Cardiac fibroblast (primary cell): ENCODE measurements at regions not wholly inside any gene's neighbourhood (a gene's known extent, or its start where the extent isn't known, plus 50 kb on each side); places are given as distances from the start of the nearest gene placed in this dataset.
A peak's percentile ranks its signal among the peaks of the same experiment; 100 is the strongest.
"Not testable (repeated sequence)": the region's sequence is repeated elsewhere in the genome, so short reads cannot be mapped to it uniquely, and the experiment has no call there.

ENCODE experiments used
- DNase-seq, 2 donors: peaks; one replicate each; pipeline versions ENCODE4 v3.0.0 to v3.0.0-alpha.2; 2010; ENCODE audit warnings: low read depth in 2 of 2
- H3K4me3 ChIP-seq, 2 donors: replicated peaks in 1 of 2; 1 replicate in 1 of 2; 2 replicates in 1 of 2; pipeline ENCODE4 v1.5.1; 2011; ENCODE audit warnings: low read depth in 2 of 2, low read length in 2 of 2, mild to moderate bottlenecking in 2 of 2, moderate library complexity in 1 of 2
- CTCF ChIP-seq: IDR thresholded peaks from one replicate; pipeline ENCODE4 v1.5.1; 2011; ENCODE audit warnings: low read depth, mild to moderate bottlenecking, low read length, inconsistent platforms

DNA sequence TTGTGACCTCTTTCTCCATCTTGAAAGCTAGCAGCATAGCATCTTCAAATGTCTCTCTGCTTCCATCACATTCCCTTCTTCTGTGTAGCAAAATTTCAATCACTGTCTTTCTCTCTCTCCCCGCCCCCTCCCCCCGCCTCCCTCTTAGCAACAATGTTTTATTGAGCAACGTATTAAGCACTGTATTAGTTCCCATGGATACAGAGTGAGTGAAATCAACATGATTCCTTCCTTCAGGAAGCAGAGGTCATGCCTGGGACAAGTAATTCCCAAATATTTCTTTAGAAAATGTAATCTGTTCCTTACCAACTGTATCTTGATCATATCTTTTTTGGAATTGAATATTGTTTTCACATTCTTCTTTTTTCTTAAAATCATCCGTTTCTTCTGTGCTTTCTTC is 373.7 kb upstream of the NECTIN3 start:
- TF ChIP-seq CTCF: no peak
- H3K4me3 ChIP-seq: no peak overlapping the region
- peak; percentile 41 to 69 for DNase-seq

- DNase-seq, H3K4me3 ChIP-seq: not testable (repeated sequence)
Measured at GRCh38 chr3:110704332-110704731, 367.3 kb upstream of the NECTIN3 start.

GRCh38 chr3:110708156-110708555 is 363.5 kb upstream of the NECTIN3 start:
- no peak for DNase-seq
- H3K4me3 ChIP-seq: no peak overlapping the region
- no peak for TF ChIP-seq CTCF

GRCh38 chr3:110710156-110710555 is 361.5 kb upstream of the NECTIN3 start:
- TF ChIP-seq CTCF: no peak
- H3K4me3 ChIP-seq: no peak overlapping the region
- no peak for DNase-seq

DNA sequence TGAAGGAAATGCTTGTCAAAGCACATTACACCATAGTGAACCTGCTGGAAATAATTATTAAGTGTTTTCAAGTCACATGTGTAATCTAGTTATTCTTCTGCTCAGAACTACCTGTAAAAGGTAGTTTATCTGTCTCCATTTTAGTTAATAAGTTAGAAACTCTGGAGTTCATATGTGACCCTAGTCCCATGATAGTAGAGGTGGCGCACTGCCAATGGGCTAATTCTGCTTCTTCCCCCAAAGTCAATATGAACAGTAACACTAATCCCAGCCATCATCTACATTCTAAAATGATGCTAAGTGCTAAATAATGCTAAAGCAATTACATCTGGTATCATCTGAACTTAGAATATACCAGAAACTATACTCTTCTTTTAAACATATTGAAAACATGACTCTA is 361.0 kb upstream of the NECTIN3 start:
- no peak for DNase-seq
- TF ChIP-seq CTCF: no peak
- no peak overlapping the region for H3K4me3 ChIP-seq

GRCh38 chr3:110711130-110711832 is 360.3 kb upstream of the NECTIN3 start:
- no peak for TF ChIP-seq CTCF
- no peak overlapping the region for H3K4me3 ChIP-seq
- no peak for DNase-seq

DNA sequence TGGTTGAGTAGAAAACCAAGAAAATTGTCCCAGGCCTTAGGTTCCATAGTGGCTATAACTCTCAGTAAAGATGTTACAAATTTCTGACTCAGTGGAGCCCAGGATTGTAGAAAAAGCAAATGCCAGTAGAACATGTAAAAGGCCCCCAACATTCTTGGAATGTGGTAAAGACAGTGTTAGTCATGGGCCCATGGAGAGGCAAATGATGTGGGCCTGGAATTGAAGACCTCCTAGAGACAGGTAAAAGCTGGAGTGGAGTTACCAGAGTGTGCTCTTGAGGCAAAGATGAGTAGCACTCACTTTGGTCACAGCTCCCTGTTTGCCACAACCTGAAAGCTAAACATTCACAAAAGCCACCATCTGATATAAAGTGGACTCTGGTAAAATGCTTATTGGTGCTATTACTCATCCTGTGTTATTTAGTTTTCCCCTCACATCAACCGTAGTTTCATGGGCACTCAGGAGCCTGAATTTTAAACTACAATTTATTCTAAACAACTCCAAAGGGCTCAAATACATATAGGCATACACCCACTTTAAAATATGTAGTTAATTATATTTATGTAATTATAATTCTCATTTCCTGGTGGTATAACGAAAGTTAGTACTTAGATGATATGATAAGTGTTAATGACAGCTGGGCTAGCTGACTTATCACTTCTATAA is 359.6 kb upstream of the NECTIN3 start:
- peak in 1 of 2 donors; percentile 2 for DNase-seq
- no peak overlapping the region for H3K4me3 ChIP-seq
- no peak for TF ChIP-seq CTCF
